ENCODE measurements at regions not wholly inside any gene's neighbourhood (a gene's known extent, or its start where the extent isn't known, plus 50 kb on each side); places are given as distances from the start of the nearest gene placed in this dataset.

- H3K9me3 Mint-ChIP-seq, result peaks cover 1 to 12% (median 4%) of the 10 kb centered on the region in 3 donors
- ChIA-PET POLR2A (no interaction called here), CTCF (no interaction called here)
- DNase-seq (no peak), ATAC-seq (replicated peaks in 1 of 4) (no peak)
- H3K27me3 Mint-ChIP-seq, result no peaks in the 10 kb centered on the region
- H3K36me3 ChIP-seq (ENCODE audit: control insufficient read depth in 2 of 2, extremely low read depth in 1 of 2, insufficient read depth in 1 of 2, low read length in 1 of 2), result no peaks in the 10 kb centered on the region
- no peak overlapping the region for H3K4me3 Mint-ChIP-seq
- H3K9me3 ChIP-seq, result no peaks in the 10 kb centered on the region
- no peaks in the 10 kb centered on the region for H3K36me3 Mint-ChIP-seq
- H3K27ac Mint-ChIP-seq, result no peak overlapping the region
- H3K4me1 Mint-ChIP-seq, result no peaks in the 10 kb centered on the region
- no peak overlapping the region for H3K27ac ChIP-seq (ENCODE audit: low read length)
- H3K4me3 ChIP-seq (ENCODE audit: control insufficient read depth in 1 of 2, extremely low read depth in 1 of 2, low read length in 1 of 2), result no peak overlapping the region
- H3K27me3 ChIP-seq (replicated peaks in 1 of 2; ENCODE audit: control insufficient read depth in 2 of 2, extremely low read depth in 1 of 2, insufficient read depth in 2 of 2, low read length in 1 of 2), result no peaks in the 10 kb centered on the region
- H3K4me1 ChIP-seq (ENCODE audit: control insufficient read depth in 1 of 2, extremely low read depth in 1 of 2, insufficient read depth in 2 of 2, low read length in 2 of 2), result no peaks in the 10 kb centered on the region
These were observed 190.1 kb downstream of the BARHL2 start for GRCh38 chr1:90526954-90527353.

GRCh38 chr1:90522432-90522831 is 194.7 kb downstream of the BARHL2 start:
- H3K27ac Mint-ChIP-seq, result no peak overlapping the region
- no peaks in the 10 kb centered on the region for H3K4me1 ChIP-seq (ENCODE audit: control insufficient read depth in 1 of 2, extremely low read depth in 1 of 2, insufficient read depth in 2 of 2, low read length in 2 of 2)
- peaks cover 0 to 2% of the 10 kb centered on the region in 2 donors for H3K27me3 Mint-ChIP-seq
- H3K9me3 ChIP-seq, result no peaks in the 10 kb centered on the region
- ATAC-seq (replicated peaks in 1 of 4) (no peak), DNase-seq (no peak)
- no peak overlapping the region for H3K4me3 Mint-ChIP-seq
- ChIA-PET POLR2A (no interaction called here), CTCF (no interaction called here)
- H3K36me3 Mint-ChIP-seq, result no peaks in the 10 kb centered on the region
- no peak overlapping the region for H3K4me3 ChIP-seq (ENCODE audit: control insufficient read depth in 1 of 2, extremely low read depth in 1 of 2, low read length in 1 of 2)
- no peaks in the 10 kb centered on the region for H3K4me1 Mint-ChIP-seq
- peaks cover 7 to 32% (median 7%) of the 10 kb centered on the region in 3 donors for H3K9me3 Mint-ChIP-seq
- no peaks in the 10 kb centered on the region for H3K27me3 ChIP-seq (replicated peaks in 1 of 2; ENCODE audit: control insufficient read depth in 2 of 2, extremely low read depth in 1 of 2, insufficient read depth in 2 of 2, low read length in 1 of 2)
- no peak overlapping the region for H3K27ac ChIP-seq (ENCODE audit: low read length)
- H3K36me3 ChIP-seq (ENCODE audit: control insufficient read depth in 2 of 2, extremely low read depth in 1 of 2, insufficient read depth in 1 of 2, low read length in 1 of 2), result no peaks in the 10 kb centered on the region

- Histone ChIP-seq H3K27me3 (replicated peaks in 1 of 2; ENCODE audit: control insufficient read depth in 2 of 2, extremely low read depth in 1 of 2, insufficient read depth in 2 of 2, low read length in 1 of 2) (no peaks in the 10 kb centered on the region), H3K4me1 (ENCODE audit: control insufficient read depth in 1 of 2, extremely low read depth in 1 of 2, insufficient read depth in 2 of 2, low read length in 2 of 2) (no peaks in the 10 kb centered on the region), H3K36me3 (ENCODE audit: control insufficient read depth in 2 of 2, extremely low read depth in 1 of 2, insufficient read depth in 1 of 2, low read length in 1 of 2) (no peaks in the 10 kb centered on the region), H3K9me3 (no peaks in the 10 kb centered on the region), H3K4me3 (ENCODE audit: control insufficient read depth in 1 of 2, extremely low read depth in 1 of 2, low read length in 1 of 2) (no peak overlapping the region), H3K27ac (ENCODE audit: low read length) (no peak overlapping the region)
- CTCF ChIA-PET, result no interaction called here
- DNase-seq (no peak), ATAC-seq (replicated peaks in 1 of 4) (no peak)
- Mint-ChIP-seq H3K4me3 (no peak overlapping the region), H3K9me3 (peaks cover 2 to 18% (median 6%) of the 10 kb centered on the region in 3 donors), H3K4me1 (no peaks in the 10 kb centered on the region), H3K36me3 (no peaks in the 10 kb centered on the region), H3K27ac (no peak overlapping the region), H3K27me3 (peaks cover 0 to 13% of the 10 kb centered on the region in 2 donors)
- WGBS (ENCODE audit: insufficient coverage), result 100% methylated on average over 1 of the region's 5 CpGs
- POLR2A ChIA-PET, result no interaction called here
These were observed 203.1 kb downstream of the BARHL2 start for GRCh38 chr1:90513956-90514355.

GRCh38 chr1:90512441-90512840 is 204.7 kb downstream of the BARHL2 start:
- H3K4me1 Mint-ChIP-seq, result no peaks in the 10 kb centered on the region
- H3K36me3 ChIP-seq (ENCODE audit: control insufficient read depth in 2 of 2, extremely low read depth in 1 of 2, insufficient read depth in 1 of 2, low read length in 1 of 2), result no peaks in the 10 kb centered on the region
- no peaks in the 10 kb centered on the region for H3K4me1 ChIP-seq (ENCODE audit: control insufficient read depth in 1 of 2, extremely low read depth in 1 of 2, insufficient read depth in 2 of 2, low read length in 2 of 2)
- H3K27me3 Mint-ChIP-seq, result peaks cover 0 to 11% of the 10 kb centered on the region in 2 donors
- no peak overlapping the region for H3K27ac ChIP-seq (ENCODE audit: low read length)
- no peaks in the 10 kb centered on the region for H3K36me3 Mint-ChIP-seq
- ChIA-PET POLR2A (no interaction called here), CTCF (no interaction called here)
- WGBS (ENCODE audit: insufficient coverage), result no CpG with 5 or more reads among the region's 3 CpGs
- H3K27ac Mint-ChIP-seq, result no peak overlapping the region
- H3K9me3 ChIP-seq, result no peaks in the 10 kb centered on the region
- H3K27me3 ChIP-seq (replicated peaks in 1 of 2; ENCODE audit: control insufficient read depth in 2 of 2, extremely low read depth in 1 of 2, insufficient read depth in 2 of 2, low read length in 1 of 2), result no peaks in the 10 kb centered on the region
- ATAC-seq (replicated peaks in 1 of 4), result no peak
- peaks cover 0 to 7% (median 3%) of the 10 kb centered on the region in 3 donors for H3K9me3 Mint-ChIP-seq
- no peak for DNase-seq
- H3K4me3 Mint-ChIP-seq, result no peak overlapping the region
- no peak overlapping the region for H3K4me3 ChIP-seq (ENCODE audit: control insufficient read depth in 1 of 2, extremely low read depth in 1 of 2, low read length in 1 of 2)

GRCh38 chr1:90510143-90510542 is 207.0 kb downstream of the BARHL2 start:
- no peak for ATAC-seq (replicated peaks in 1 of 4)
- no peaks in the 10 kb centered on the region for H3K4me1 Mint-ChIP-seq
- POLR2A ChIA-PET, result no interaction called here
- H3K27ac Mint-ChIP-seq, result no peak overlapping the region
- H3K27ac ChIP-seq (ENCODE audit: low read length), result no peak overlapping the region
- H3K9me3 ChIP-seq, result no peaks in the 10 kb centered on the region
- H3K4me3 Mint-ChIP-seq, result no peak overlapping the region
- DNase-seq, result no peak
- H3K36me3 Mint-ChIP-seq, result no peaks in the 10 kb centered on the region
- H3K4me3 ChIP-seq (ENCODE audit: control insufficient read depth in 1 of 2, extremely low read depth in 1 of 2, low read length in 1 of 2), result no peak overlapping the region
- peaks cover 3 to 8% of the 10 kb centered on the region in 2 donors for H3K27me3 Mint-ChIP-seq
- H3K27me3 ChIP-seq (replicated peaks in 1 of 2; ENCODE audit: control insufficient read depth in 2 of 2, extremely low read depth in 1 of 2, insufficient read depth in 2 of 2, low read length in 1 of 2), result no peaks in the 10 kb centered on the region
- H3K9me3 Mint-ChIP-seq, result peaks cover 0 to 3% (median 0%) of the 10 kb centered on the region in 3 donors
- H3K36me3 ChIP-seq (ENCODE audit: control insufficient read depth in 2 of 2, extremely low read depth in 1 of 2, insufficient read depth in 1 of 2, low read length in 1 of 2), result no peaks in the 10 kb centered on the region
- WGBS (ENCODE audit: insufficient coverage), result 60% methylated on average over 1 of the region's 3 CpGs
- CTCF ChIA-PET, result interaction anchor here in 1 of 2 donors (0.6 kb wide), 1 partner anchor 303 kb away, joined by 3 read pairs; no protein-coding TSS in a partner anchor
- H3K4me1 ChIP-seq (ENCODE audit: control insufficient read depth in 1 of 2, extremely low read depth in 1 of 2, insufficient read depth in 2 of 2, low read length in 2 of 2), result no peaks in the 10 kb centered on the region

- no peak overlapping the region for H3K27ac Mint-ChIP-seq
- H3K4me3 Mint-ChIP-seq, result no peak overlapping the region
- Histone ChIP-seq H3K4me3 (ENCODE audit: control insufficient read depth in 1 of 2, extremely low read depth in 1 of 2, low read length in 1 of 2) (no peak overlapping the region), H3K27ac (ENCODE audit: low read length) (no peak overlapping the region), H3K4me1 (ENCODE audit: control insufficient read depth in 1 of 2, extremely low read depth in 1 of 2, insufficient read depth in 2 of 2, low read length in 2 of 2) (no peaks in the 10 kb centered on the region), H3K27me3 (replicated peaks in 1 of 2; ENCODE audit: control insufficient read depth in 2 of 2, extremely low read depth in 1 of 2, insufficient read depth in 2 of 2, low read length in 1 of 2) (no peaks in the 10 kb centered on the region), H3K9me3 (no peaks in the 10 kb centered on the region), H3K36me3 (ENCODE audit: control insufficient read depth in 2 of 2, extremely low read depth in 1 of 2, insufficient read depth in 1 of 2, low read length in 1 of 2) (no peaks in the 10 kb centered on the region)
- WGBS (ENCODE audit: insufficient coverage), result 80% methylated on average over 1 of the region's 2 CpGs
- H3K27me3 Mint-ChIP-seq, result peaks cover 3 to 4% of the 10 kb centered on the region in 2 donors
- H3K36me3 Mint-ChIP-seq, result no peaks in the 10 kb centered on the region
- CTCF ChIA-PET, result no interaction called here
- no peaks in the 10 kb centered on the region for H3K4me1 Mint-ChIP-seq
- peaks cover 0 to 3% (median 0%) of the 10 kb centered on the region in 3 donors for H3K9me3 Mint-ChIP-seq
- DNase-seq, result no peak
- POLR2A ChIA-PET, result no interaction called here
- ATAC-seq (replicated peaks in 1 of 4), result no peak
These were observed 207.7 kb downstream of the BARHL2 start for GRCh38 chr1:90509225-90510048.

Measured in T-cell (primary cell).